ENCODE measurements at regions not wholly inside any gene's neighbourhood (a gene's known extent, or its start where the extent isn't known, plus 50 kb on each side); places are given as distances from the start of the nearest gene placed in this dataset.

DNA sequence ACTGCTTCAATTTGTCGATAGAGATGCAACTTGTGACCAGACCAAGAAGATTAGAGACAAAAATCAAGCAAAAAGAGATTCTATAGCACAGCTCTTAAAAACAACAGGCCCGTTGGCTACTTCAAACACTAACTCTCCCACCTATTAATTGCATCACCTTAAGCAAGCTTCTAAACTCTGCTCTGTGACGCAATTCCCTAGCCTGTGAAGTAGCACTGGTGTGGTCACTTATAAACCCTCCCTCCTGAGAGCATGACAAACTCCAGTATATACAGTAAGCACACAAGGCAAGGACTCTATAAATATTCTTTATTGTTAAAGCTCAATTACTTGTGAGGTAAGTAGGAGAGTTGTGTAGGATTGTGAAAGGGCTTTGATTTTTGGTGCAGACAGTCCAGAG is 72.3 kb downstream of the CMPK2 start:
- TF ChIP-seq EZH2 (IDR thresholded peaks at IDR 0.05), result no peak
- no peak for TF ChIP-seq ZNF274 (IDR thresholded peaks at IDR 0.05; ENCODE audit: low read depth, low read length)
- TF ChIP-seq, protein P1, sequence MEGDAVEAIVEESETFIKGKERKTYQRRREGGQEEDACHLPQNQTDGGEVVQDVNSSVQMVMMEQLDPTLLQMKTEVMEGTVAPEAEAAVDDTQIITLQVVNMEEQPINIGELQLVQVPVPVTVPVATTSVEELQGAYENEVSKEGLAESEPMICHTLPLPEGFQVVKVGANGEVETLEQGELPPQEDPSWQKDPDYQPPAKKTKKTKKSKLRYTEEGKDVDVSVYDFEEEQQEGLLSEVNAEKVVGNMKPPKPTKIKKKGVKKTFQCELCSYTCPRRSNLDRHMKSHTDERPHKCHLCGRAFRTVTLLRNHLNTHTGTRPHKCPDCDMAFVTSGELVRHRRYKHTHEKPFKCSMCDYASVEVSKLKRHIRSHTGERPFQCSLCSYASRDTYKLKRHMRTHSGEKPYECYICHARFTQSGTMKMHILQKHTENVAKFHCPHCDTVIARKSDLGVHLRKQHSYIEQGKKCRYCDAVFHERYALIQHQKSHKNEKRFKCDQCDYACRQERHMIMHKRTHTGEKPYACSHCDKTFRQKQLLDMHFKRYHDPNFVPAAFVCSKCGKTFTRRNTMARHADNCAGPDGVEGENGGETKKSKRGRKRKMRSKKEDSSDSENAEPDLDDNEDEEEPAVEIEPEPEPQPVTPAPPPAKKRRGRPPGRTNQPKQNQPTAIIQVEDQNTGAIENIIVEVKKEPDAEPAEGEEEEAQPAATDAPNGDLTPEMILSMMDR (IDR thresholded peaks at IDR 0.05 in 2 of 3, conservative IDR thresholded peaks at IDR 0.05 in 1 of 3; ENCODE audit: borderline replicate concordance in 1 of 3, insufficient read depth in 1 of 3, low read depth in 2 of 3, low read length in 2 of 3), result no peak

Measured in HCT116 (cell line).